Smooth muscle cell (in vitro differentiated cells): ENCODE measurements at regions not wholly inside any gene's neighbourhood (a gene's known extent, or its start where the extent isn't known, plus 50 kb on each side); places are given as distances from the start of the nearest gene placed in this dataset.
A peak's percentile ranks its signal among the peaks of the same experiment; 100 is the strongest.

Experiments
- DNase-seq: peaks from one replicate; lab custom pipeline; 2025; ENCODE audit not compliant: unreplicated experiment; lab: John Stamatoyannopoulos, UW
- H2AFZ ChIP-seq: fragments of 200-600 bp; sonication (generic); 2 replicates; pipeline ENCODE4 v1.6.0; 2016; ENCODE audit warnings: antibody characterized with exemption, low read depth, mild to moderate bottlenecking
- H3F3A ChIP-seq: fragments of 200-600 bp; sonication (generic); 2 replicates; pipeline ENCODE4 v1.6.0; 2017; ENCODE audit warnings: antibody characterized with exemption, low read depth
- H3K27ac ChIP-seq: fragments of 200-600 bp; sonication (generic); 2 replicates; pipeline ENCODE4 v1.5.1; 2016; ENCODE audit warnings: low read depth, mild to moderate bottlenecking
- H3K27me3 ChIP-seq: fragments of 200-600 bp; sonication (generic); 2 replicates; pipeline ENCODE4 v1.6.1; 2016; ENCODE audit warnings: low read depth, mild to moderate bottlenecking
- H3K36me3 ChIP-seq: fragments of 200-600 bp; sonication (generic); 2 replicates; pipeline ENCODE4 v1.5.1; 2016; ENCODE audit warnings: low read depth
- H3K4me1 ChIP-seq: fragments of 200-600 bp; sonication (generic); 2 replicates; pipeline ENCODE4 v1.5.1; 2016; ENCODE audit warnings: low read depth
- H3K4me2 ChIP-seq: fragments of 200-600 bp; sonication (generic); 2 replicates; pipeline ENCODE4 v1.6.0; 2016; ENCODE audit warnings: mild to moderate bottlenecking
- H3K4me3 ChIP-seq: fragments of 200-600 bp; sonication (generic); 2 replicates; pipeline ENCODE4 v1.5.1; 2016; ENCODE audit warnings: mild to moderate bottlenecking
- H3K79me2 ChIP-seq: fragments of 200-600 bp; sonication (generic); 2 replicates; pipeline ENCODE4 v1.6.0; 2016; ENCODE audit warnings: low read depth, mild to moderate bottlenecking
- H3K9ac ChIP-seq: fragments of 200-600 bp; sonication (generic); 2 replicates; pipeline ENCODE4 v1.6.0; 2016; ENCODE audit warnings: low read depth
- H3K9me3 ChIP-seq: fragments of 200-600 bp; sonication (generic); replicated peaks from 2 replicates; pipeline ENCODE4 v1.5.1; 2016; ENCODE audit warnings: low read depth
- H4K20me1 ChIP-seq: fragments of 200-600 bp; sonication (generic); 2 replicates; pipeline ENCODE4 v1.6.0; 2016; ENCODE audit warnings: low read depth
- CTCF ChIP-seq: fragments of 200-600 bp; sonication (generic); IDR thresholded peaks from 2 replicates; pipeline ENCODE4 v1.5.1; 2017; ENCODE audit warnings: borderline replicate concordance, mild to moderate bottlenecking, antibody characterized with exemption; ENCODE audit not compliant: insufficient read depth, poor library complexity, severe bottlenecking
- WGBS: methylation state at CpG from one replicate; pipeline ENCODE4 v1.1.7; 2016; ENCODE audit warnings: low lambda C conversion rate; 5-methylcytosine and 5-hydroxymethylcytosine counted together

- no peak overlapping the region for H3K9ac ChIP-seq
- no peak overlapping the region for H3K27ac ChIP-seq
- H2AFZ ChIP-seq = no peak overlapping the region
- H3F3A ChIP-seq = no peaks in the 10 kb centered on the region
- H3K27me3 ChIP-seq = no peaks in the 10 kb centered on the region
- H3K9me3 ChIP-seq = no peaks in the 10 kb centered on the region
- DNase-seq = no peak
- no peaks in the 10 kb centered on the region for H3K36me3 ChIP-seq
- no peaks in the 10 kb centered on the region for H3K79me2 ChIP-seq
- TF ChIP-seq CTCF = no peak
- H3K4me2 ChIP-seq = no peak overlapping the region
- H3K4me3 ChIP-seq = no peak overlapping the region
- no peaks in the 10 kb centered on the region for H4K20me1 ChIP-seq
- no peaks in the 10 kb centered on the region for H3K4me1 ChIP-seq
- 72% methylated on average over 3 of the region's 3 CpGs for WGBS
Measured at GRCh38 chr17:71360301-71360700, 760.5 kb upstream of the SOX9 start.

- DNase-seq = no peak
Measured at GRCh38 chr17:71361656-71362450, 759.0 kb upstream of the SOX9 start.

GRCh38 chr17:71363661-71364060 is 757.2 kb upstream of the SOX9 start:
- DNase-seq = no peak
- H3K4me2 ChIP-seq = no peak overlapping the region
- no peaks in the 10 kb centered on the region for H3F3A ChIP-seq
- no peak overlapping the region for H2AFZ ChIP-seq
- H4K20me1 ChIP-seq = no peaks in the 10 kb centered on the region
- no peaks in the 10 kb centered on the region for H3K9me3 ChIP-seq
- no peaks in the 10 kb centered on the region for H3K79me2 ChIP-seq
- H3K9ac ChIP-seq = no peak overlapping the region
- no peak overlapping the region for H3K4me3 ChIP-seq
- H3K4me1 ChIP-seq = no peaks in the 10 kb centered on the region
- no peaks in the 10 kb centered on the region for H3K27me3 ChIP-seq
- no peaks in the 10 kb centered on the region for H3K36me3 ChIP-seq
- no peak overlapping the region for H3K27ac ChIP-seq
- 90% methylated on average over 1 of the region's 2 CpGs for WGBS
- TF ChIP-seq CTCF = no peak

More at GRCh38 chr17:71361656-71362450, 759.0 kb upstream of the SOX9 start:
- Histone ChIP-seq H4K20me1 (no peaks in the 10 kb centered on the region), H3K27ac (peak overlapping the region; percentile 81), H2AFZ (peak overlapping the region; percentile 12), H3K4me1 (no peaks in the 10 kb centered on the region), H3K9ac (peak overlapping the region; percentile 22), H3K4me2 (peak overlapping the region; percentile 77), H3K36me3 (no peaks in the 10 kb centered on the region), H3K9me3 (no peaks in the 10 kb centered on the region), H3K27me3 (no peaks in the 10 kb centered on the region), H3K4me3 (no peak overlapping the region), H3K79me2 (no peaks in the 10 kb centered on the region), H3F3A (no peaks in the 10 kb centered on the region)
- no peak for TF ChIP-seq CTCF
- 19% methylated on average over 7 of the region's 7 CpGs for WGBS

- no peak for DNase-seq
- Histone ChIP-seq H2AFZ (no peak overlapping the region), H3K4me2 (no peak overlapping the region), H3K4me1 (no peaks in the 10 kb centered on the region), H3K4me3 (no peak overlapping the region), H3K9me3 (no peaks in the 10 kb centered on the region), H4K20me1 (no peaks in the 10 kb centered on the region), H3K79me2 (no peaks in the 10 kb centered on the region), H3K27ac (no peak overlapping the region), H3K36me3 (no peaks in the 10 kb centered on the region), H3K9ac (no peak overlapping the region), H3F3A (no peaks in the 10 kb centered on the region), H3K27me3 (no peaks in the 10 kb centered on the region)
- WGBS = 62% methylated on average over 7 of the region's 7 CpGs
- no peak for TF ChIP-seq CTCF
Measured at GRCh38 chr17:71371809-71372208, 749.0 kb upstream of the SOX9 start.
